ENCODE measurements at regions not wholly inside any gene's neighbourhood (a gene's known extent, or its start where the extent isn't known, plus 50 kb on each side); places are given as distances from the start of the nearest gene placed in this dataset.
"Not testable (repeated sequence)": the region's sequence is repeated elsewhere in the genome, so short reads cannot be mapped to it uniquely, and the experiment has no call there.

DNA sequence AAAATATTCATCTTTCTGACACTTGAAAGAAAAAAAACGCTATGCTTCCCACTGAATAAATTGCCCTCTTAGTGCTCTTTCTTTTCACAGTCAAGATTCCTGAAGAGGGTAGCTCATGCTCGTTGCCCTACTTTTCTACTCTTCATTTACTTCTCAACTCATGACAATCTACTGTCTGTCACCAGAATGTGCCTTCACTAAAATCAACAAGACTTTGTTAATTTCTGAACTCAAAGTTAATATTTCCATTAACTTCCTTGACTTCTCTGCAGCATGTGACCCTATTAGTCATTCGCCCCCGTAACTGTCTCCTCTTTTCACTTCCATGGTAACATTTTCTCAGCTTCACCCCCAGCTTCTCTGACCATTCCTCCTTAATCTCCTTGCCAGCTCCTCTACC, 98.9 kb upstream of the MAPRE2 start:
- TF ChIP-seq, protein P1, sequence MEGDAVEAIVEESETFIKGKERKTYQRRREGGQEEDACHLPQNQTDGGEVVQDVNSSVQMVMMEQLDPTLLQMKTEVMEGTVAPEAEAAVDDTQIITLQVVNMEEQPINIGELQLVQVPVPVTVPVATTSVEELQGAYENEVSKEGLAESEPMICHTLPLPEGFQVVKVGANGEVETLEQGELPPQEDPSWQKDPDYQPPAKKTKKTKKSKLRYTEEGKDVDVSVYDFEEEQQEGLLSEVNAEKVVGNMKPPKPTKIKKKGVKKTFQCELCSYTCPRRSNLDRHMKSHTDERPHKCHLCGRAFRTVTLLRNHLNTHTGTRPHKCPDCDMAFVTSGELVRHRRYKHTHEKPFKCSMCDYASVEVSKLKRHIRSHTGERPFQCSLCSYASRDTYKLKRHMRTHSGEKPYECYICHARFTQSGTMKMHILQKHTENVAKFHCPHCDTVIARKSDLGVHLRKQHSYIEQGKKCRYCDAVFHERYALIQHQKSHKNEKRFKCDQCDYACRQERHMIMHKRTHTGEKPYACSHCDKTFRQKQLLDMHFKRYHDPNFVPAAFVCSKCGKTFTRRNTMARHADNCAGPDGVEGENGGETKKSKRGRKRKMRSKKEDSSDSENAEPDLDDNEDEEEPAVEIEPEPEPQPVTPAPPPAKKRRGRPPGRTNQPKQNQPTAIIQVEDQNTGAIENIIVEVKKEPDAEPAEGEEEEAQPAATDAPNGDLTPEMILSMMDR (conservative IDR thresholded peaks at IDR 0.05) = no peak
- H3K27ac ChIP-seq = no peak overlapping the region

DNA sequence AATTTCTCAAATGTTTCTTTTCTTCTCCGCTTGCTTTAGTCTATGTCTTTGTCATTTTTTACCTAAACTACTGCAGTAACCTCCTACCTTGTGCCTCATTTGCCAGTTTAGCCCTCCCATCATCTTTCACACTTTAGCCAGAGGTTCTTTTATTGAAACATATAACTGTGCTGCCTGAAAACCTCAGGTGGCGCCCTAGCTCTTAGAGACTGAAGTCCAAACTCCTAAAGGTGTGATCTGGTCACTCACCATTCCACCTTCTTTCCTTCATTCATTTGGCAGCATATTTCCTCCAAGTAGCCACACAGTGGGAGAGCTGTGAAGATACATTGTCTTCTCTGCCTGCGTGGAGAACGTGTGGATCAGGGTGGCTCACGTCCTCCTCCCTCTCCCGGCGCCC, 98.2 kb upstream of the MAPRE2 start:
- no peak overlapping the region for H3K27ac ChIP-seq
- TF ChIP-seq, protein P1 (conservative IDR thresholded peaks at IDR 0.05) = no peak

DNA sequence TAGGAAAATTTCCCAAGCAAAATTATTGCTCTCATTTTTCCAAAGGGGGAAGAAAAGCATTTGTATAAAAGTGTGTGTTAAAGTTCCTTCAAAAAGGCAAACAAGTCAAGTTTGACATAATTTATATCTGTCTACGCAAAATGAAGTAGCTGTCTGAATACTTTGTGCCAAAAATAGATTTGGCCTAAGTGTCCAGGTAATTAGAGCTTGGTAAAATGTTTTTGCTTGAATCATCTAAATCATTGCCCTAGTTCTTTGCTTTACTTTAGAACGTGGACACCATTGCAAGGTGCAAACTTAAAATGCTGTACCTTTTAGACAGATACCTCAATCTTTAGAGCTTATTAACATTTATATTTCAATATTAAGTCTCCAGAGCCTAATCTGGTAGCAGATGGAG, 97.6 kb upstream of the MAPRE2 start:
- TF ChIP-seq, protein P1 (conservative IDR thresholded peaks at IDR 0.05) = no peak

DNA sequence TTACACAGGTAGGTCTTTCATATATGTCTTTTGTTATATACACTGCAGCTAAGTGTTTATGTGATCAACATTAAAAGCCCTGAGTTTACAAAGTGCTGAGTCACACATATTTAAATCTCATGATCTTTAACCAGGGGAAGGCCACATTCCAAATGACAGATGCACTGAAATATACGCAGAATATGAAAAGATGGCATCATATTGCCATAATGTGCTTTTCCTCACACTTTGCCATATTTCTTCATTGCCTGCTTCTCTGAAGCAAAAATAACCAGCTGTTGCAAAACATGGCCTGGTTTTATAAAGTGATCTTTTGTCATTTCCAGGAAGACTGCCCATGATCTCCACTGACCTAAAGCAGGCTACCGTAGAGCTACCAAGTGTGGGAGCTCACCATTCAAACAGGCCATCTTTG, 93.5 kb upstream of the MAPRE2 start:
- no peak overlapping the region for H3K27ac ChIP-seq
- TF ChIP-seq, protein P1 (conservative IDR thresholded peaks at IDR 0.05) = no peak

More for the DNA sequence above, 97.6 kb upstream of the MAPRE2 start:
- no peak overlapping the region for H3K27ac ChIP-seq

DNA sequence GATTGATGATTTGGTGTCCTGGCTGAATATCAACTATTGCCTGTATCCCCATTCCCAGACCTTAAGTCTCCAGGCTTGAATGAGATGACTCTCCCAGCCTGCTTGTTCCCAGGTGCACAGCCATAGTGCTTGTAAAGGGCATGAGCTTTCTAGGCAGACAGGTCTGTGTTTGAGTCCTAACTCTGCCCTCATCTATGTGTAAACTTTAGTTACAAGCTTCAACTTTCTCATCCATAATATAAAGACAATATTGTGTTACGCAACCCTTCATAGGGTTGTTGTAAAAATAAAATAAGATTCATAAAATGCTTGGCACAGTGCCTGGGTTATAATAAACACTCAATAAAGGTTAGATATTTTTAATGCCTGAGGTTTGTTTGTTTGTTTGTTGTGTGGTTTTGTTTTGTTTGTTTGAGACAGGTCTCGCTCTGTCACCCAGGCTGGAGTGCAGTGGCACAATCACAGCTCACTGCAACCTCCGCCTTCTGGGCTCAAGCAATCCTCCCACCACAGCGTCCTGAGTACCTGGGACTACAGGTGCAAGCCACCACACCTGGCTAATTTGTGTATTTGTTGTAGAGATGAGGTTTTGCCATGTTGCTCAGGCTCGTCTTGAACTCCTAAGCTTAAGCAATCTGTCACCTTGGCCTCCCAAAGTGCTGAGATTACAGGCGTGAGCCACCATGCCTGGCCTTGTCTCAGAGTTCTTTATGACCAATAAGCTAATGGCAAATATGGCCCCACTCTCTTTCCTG, 89.4 kb upstream of the MAPRE2 start:
- no peak overlapping the region for H3K27ac ChIP-seq
- TF ChIP-seq, protein P1 (conservative IDR thresholded peaks at IDR 0.05) = no peak

DNA sequence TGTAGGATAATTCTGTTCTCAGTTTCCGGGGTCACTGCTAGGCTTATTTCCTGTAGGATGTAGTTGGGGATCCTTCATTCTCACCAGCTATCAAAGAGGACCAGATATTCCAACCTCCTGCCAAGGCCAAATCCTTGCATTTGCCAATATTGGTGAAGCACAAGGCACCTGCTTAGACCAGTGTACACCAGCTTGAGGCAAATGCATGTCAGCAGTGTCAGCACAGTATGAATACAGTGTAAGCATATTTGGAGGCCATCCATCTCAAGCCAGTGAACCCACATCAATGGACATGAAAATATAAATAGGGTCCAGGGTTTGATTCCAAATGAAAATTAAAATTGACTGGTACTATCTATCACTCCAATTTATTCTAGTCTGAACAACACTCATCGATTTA, 88.0 kb upstream of the MAPRE2 start:
- H3K27ac ChIP-seq = no peak overlapping the region
- TF ChIP-seq, protein P1 (conservative IDR thresholded peaks at IDR 0.05) = no peak

DNA sequence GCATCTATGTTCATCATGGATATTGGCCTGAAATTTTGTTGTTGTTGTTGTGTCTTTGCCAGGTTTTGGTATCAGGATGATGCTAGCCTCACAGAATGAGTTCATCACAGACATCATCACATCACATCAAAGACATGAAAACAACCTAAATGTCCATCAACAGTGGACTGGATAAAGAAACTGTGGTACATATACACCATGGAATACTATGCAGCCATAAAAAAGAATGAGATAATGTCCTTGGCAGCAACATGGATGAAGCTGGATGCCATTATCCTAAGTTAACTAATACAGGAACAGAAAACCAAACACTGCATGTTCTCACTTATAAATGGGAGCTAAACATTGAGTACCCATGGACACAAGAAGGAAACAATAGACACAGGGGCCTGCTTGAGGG, 85.7 kb upstream of the MAPRE2 start:
- not testable (repeated sequence) for H3K27ac ChIP-seq

DNA sequence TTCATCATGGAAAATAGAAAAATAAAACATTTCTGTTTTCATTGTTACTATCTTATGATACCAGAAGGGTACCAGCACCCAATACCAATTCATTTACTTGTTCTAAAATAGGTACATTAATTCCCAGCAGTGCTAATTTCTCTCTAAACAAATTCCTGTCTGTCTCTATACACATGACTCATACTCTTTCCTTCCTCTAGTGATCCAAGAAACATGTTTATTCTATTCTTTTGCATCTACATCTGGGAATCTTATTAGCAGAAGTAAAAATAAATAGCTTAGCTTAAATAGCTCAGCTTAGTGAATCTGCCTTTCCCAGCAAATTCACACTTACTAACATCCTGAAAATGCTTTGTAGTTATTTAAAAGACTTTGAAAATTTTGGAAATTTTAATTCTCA, 84.5 kb upstream of the MAPRE2 start:
- TF ChIP-seq, protein P1 (conservative IDR thresholded peaks at IDR 0.05) = no peak
- no peak overlapping the region for H3K27ac ChIP-seq

Measured in VCaP (cell line).